Stomach (tissue), 4 donors: ENCODE measurements at regions not wholly inside any gene's neighbourhood (a gene's known extent, or its start where the extent isn't known, plus 50 kb on each side); places are given as distances from the start of the nearest gene placed in this dataset.

Experiments used
- EP300 ChIP-seq: sonication (generic); formaldehyde crosslinking; IDR thresholded peaks from one replicate; pipeline ENCODE4 v1.6.1; 2017; ENCODE audit warnings: antibody characterized with exemption
- POLR2A ChIP-seq, 4 donors: fragments of 450-650 bp; IDR thresholded peaks; one replicate each; pipeline ENCODE4 v1.6.1; 2016; ENCODE audit warnings: antibody characterized with exemption in 4 of 4, control low read depth in 2 of 4, mild to moderate bottlenecking in 1 of 4, moderate library complexity in 1 of 4
- POLR2AphosphoS5 ChIP-seq, 3 donors: sonication (generic); formaldehyde crosslinking; IDR thresholded peaks; one replicate each; pipeline ENCODE4 v1.6.1; 2016; ENCODE audit warnings: antibody characterized with exemption in 3 of 3
- TF ChIP-seq, protein P1 (sequence below), 7 experiments: fragments of 450-650 bp in 4 of 7; fragments of 200-600 bp in 3 of 7; sonication (generic) in 3 of 7; IDR thresholded peaks; one replicate each; pipeline ENCODE4 v1.5.1; 2016 to 2019; ENCODE audit warnings: antibody characterized with exemption in 7 of 7, control low read depth in 2 of 7, mild to moderate bottlenecking in 1 of 7

DNA sequence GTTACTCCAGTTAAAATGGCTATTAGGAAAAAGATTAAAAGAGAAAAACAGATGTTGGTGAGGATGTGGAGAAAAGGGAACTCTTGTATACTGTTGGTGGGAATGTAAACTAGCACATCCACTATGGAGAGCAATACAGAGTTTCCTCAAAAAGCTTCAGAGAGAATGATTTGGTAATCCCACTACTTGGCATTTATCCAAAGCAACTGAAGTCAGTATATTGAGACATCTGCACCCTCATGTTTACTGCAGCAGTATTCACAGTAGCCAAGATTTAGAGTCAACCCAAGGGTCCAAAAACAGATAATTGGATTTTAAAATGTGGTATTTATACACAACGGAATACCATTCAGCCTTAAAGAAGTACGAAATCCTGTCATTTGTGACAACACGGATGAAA is 469.5 kb downstream of the QKI start:
- TF ChIP-seq, protein P1, sequence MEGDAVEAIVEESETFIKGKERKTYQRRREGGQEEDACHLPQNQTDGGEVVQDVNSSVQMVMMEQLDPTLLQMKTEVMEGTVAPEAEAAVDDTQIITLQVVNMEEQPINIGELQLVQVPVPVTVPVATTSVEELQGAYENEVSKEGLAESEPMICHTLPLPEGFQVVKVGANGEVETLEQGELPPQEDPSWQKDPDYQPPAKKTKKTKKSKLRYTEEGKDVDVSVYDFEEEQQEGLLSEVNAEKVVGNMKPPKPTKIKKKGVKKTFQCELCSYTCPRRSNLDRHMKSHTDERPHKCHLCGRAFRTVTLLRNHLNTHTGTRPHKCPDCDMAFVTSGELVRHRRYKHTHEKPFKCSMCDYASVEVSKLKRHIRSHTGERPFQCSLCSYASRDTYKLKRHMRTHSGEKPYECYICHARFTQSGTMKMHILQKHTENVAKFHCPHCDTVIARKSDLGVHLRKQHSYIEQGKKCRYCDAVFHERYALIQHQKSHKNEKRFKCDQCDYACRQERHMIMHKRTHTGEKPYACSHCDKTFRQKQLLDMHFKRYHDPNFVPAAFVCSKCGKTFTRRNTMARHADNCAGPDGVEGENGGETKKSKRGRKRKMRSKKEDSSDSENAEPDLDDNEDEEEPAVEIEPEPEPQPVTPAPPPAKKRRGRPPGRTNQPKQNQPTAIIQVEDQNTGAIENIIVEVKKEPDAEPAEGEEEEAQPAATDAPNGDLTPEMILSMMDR (IDR thresholded peaks at IDR 0.05), result no peak
- TF ChIP-seq POLR2AphosphoS5 (IDR thresholded peaks at IDR 0.05) (no peak), EP300 (no peak), POLR2A (IDR thresholded peaks at IDR 0.05) (no peak)
